ENCODE measurements at regions not wholly inside any gene's neighbourhood (a gene's known extent, or its start where the extent isn't known, plus 50 kb on each side); places are given as distances from the start of the nearest gene placed in this dataset.

DNA sequence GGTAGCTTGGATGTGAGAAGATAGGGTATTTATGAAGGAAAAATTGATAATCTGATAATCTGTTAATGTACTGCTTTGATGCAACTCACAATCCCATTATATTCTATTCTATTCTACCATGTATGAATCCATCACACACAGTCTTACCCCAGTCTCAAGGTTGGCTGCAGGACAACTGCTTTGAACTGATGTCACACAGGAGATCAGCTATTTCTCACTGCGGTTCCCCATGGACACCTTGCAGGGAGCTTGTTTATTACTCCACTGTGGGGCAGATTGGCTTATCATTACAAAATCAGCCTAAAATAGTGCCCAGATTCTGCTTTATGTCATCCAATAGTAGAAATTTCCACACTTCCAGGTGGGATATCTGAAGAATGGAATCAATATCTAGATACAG is 61.0 kb upstream of the HS3ST5 start:
- DNase-seq (ENCODE audit: insufficient read length, low spot score): no peak
- TF ChIP-seq POLR2A (IDR thresholded peaks at IDR 0.05; ENCODE audit: low read depth, low read length): no peak
- FAIRE-seq: no peak

DNA sequence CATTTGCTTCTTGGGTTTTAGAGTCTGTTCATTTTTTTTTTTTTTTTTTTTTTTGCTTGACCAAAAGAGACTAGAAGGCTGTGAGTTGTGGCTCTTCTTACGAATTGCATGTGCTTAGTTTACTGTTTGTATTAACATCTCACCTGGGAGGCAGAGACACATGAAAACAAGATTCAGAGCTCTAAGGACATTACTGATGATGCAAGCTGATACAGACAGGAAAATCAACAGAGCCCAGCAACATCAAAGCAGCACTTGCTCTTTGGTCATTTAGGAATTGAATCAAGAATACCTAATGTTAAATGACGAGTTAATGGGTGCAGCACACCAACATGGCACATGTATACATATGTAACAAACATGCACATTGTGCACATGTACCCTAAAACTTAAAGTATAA is 55.7 kb upstream of the HS3ST5 start:
- no peak for TF ChIP-seq POLR2A (IDR thresholded peaks at IDR 0.05; ENCODE audit: low read depth, low read length)
- no peak for FAIRE-seq
- no peak for DNase-seq (ENCODE audit: insufficient read length, low spot score)
